Ishikawa (cell line): ENCODE measurements at regions not wholly inside any gene's neighbourhood (a gene's known extent, or its start where the extent isn't known, plus 50 kb on each side); places are given as distances from the start of the nearest gene placed in this dataset.

Experiments used
- CEBPB ChIP-seq: IDR thresholded peaks from 2 replicates; pipeline ENCODE4 v1.6.1; 2012
- CREB1 ChIP-seq: IDR thresholded peaks from 2 replicates; pipeline ENCODE4 v1.6.1; 2012; ENCODE audit warnings: low read depth
- EGR1 ChIP-seq: IDR thresholded peaks from 2 replicates; pipeline ENCODE4 v1.6.1; 2012
- EP300 ChIP-seq: IDR thresholded peaks from 2 replicates; pipeline ENCODE4 v1.6.1; 2012; ENCODE audit warnings: borderline replicate concordance
- FOXM1 ChIP-seq: IDR thresholded peaks from 2 replicates; pipeline ENCODE4 v1.6.1; 2012; ENCODE audit warnings: low read depth, borderline replicate concordance
- MAX ChIP-seq: IDR thresholded peaks from 2 replicates; pipeline ENCODE4 v1.6.1; 2012
- NFIC ChIP-seq: IDR thresholded peaks from 2 replicates; pipeline ENCODE4 v1.6.1; 2012
- RAD21 ChIP-seq: IDR thresholded peaks from 2 replicates; pipeline ENCODE4 v1.6.1; 2012; ENCODE audit warnings: low read depth
- REST ChIP-seq: IDR thresholded peaks from 2 replicates; pipeline ENCODE4 v1.6.1; 2012; ENCODE audit warnings: low read depth, mild to moderate bottlenecking
- TAF1 ChIP-seq: IDR thresholded peaks from 2 replicates; pipeline ENCODE4 v1.6.1; 2012; ENCODE audit warnings: low read depth, mild to moderate bottlenecking
- TCF12 ChIP-seq: IDR thresholded peaks from 2 replicates; pipeline ENCODE4 v1.6.1; 2012; ENCODE audit warnings: low read depth
- TEAD4 ChIP-seq: IDR thresholded peaks from 2 replicates; pipeline ENCODE4 v1.6.1; 2012
- USF1 ChIP-seq: IDR thresholded peaks from 2 replicates; pipeline ENCODE4 v1.6.1; 2012
- YY1 ChIP-seq: IDR thresholded peaks from 2 replicates; pipeline ENCODE4 v1.6.1; 2012; ENCODE audit warnings: low read depth
- ZBTB7A ChIP-seq: IDR thresholded peaks from 2 replicates; pipeline ENCODE4 v1.6.1; 2012; ENCODE audit warnings: low read depth

- no peak for TF ChIP-seq NFIC
- TF ChIP-seq TCF12: no peak
- no peak for TF ChIP-seq TEAD4
Measured at GRCh38 chr3:102094506-102094905, 245.2 kb downstream of the NFKBIZ start.

GRCh38 chr3:102095383-102095782 lies 246.1 kb downstream of the NFKBIZ start:
- TF ChIP-seq EP300 (no peak), TEAD4 (no peak), REST (no peak), CREB1 (no peak), EGR1 (no peak), TCF12 (no peak), NFIC (no peak), CEBPB (no peak), RAD21 (no peak), MAX (no peak), ZBTB7A (no peak), USF1 (no peak), YY1 (no peak), FOXM1 (no peak), TAF1 (no peak)

- TF ChIP-seq EP300 (no peak), USF1 (no peak), YY1 (no peak), FOXM1 (no peak), NFIC (no peak), RAD21 (no peak)
Measured at GRCh38 chr3:102096066-102096465, 246.8 kb downstream of the NFKBIZ start.

GRCh38 chr3:102098130-102098885 lies 249.0 kb downstream of the NFKBIZ start:
- TF ChIP-seq TEAD4 (no peak), YY1 (no peak), EGR1 (no peak), RAD21 (no peak), REST (no peak), CEBPB (no peak), USF1 (no peak), CREB1 (no peak), TCF12 (no peak), EP300 (no peak), MAX (no peak), TAF1 (no peak), FOXM1 (no peak), NFIC (no peak), ZBTB7A (no peak)

GRCh38 chr3:102099913-102100312 lies 250.6 kb downstream of the NFKBIZ start:
- TF ChIP-seq CEBPB (no peak), REST (no peak), FOXM1 (no peak), NFIC (no peak), RAD21 (no peak), CREB1 (no peak), TEAD4 (no peak), MAX (no peak), TCF12 (no peak), EP300 (no peak), USF1 (no peak), ZBTB7A (no peak), YY1 (no peak), EGR1 (no peak), TAF1 (no peak)
